ENCODE measurements at regions not wholly inside any gene's neighbourhood (a gene's known extent, or its start where the extent isn't known, plus 50 kb on each side); places are given as distances from the start of the nearest gene placed in this dataset.

DNA sequence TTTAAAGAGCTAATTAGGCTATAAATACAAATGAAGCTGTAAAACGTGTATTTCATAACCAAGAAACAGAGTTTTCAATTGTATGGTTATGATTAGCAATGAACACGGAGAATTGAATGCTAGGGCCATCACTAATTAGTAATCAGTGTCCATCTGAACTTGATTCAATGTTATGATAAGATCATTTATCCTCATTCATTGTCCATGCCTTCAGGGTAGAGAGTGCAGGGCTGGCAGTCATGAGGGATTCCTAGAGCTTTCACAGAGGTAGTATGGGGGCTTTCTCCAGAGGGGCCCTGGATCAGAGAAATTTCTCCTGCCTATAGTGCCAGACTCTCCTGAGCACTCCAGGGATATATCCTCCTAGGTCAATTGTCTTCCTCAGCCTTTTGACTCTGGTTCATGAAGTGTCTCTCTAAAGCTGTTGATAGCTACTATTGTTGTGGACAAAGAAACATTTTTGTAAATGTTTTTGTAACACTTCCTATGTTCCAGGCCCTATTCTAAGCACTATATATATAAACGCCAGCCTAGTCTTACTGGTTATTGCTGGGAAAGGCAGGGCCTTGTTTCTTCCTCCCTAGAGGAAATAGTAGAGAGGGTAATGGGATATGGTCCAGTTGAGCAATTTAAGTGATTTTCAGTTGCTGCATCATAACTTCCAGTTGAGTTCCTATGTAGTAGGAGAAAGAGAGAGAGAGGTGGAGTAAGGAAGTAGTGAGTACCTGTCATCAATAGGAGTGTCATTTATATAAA lies 249.0 kb downstream of the NFKBIZ start:
- no peaks in the 10 kb centered on the region for H3K27me3 ChIP-seq (ENCODE audit: low read depth)
- DNase-seq (no peak), ATAC-seq (no peak)
- H3K4me1 ChIP-seq, result peaks cover 3% of the 10 kb centered on the region
- intact Hi-C loops (cut with DNase I), result no loop called here
- no peak overlapping the region for H3K4me3 ChIP-seq
- no peaks in the 10 kb centered on the region for H3K9me3 ChIP-seq
- H3K36me3 ChIP-seq, result no peaks in the 10 kb centered on the region
- TF ChIP-seq, protein P1, sequence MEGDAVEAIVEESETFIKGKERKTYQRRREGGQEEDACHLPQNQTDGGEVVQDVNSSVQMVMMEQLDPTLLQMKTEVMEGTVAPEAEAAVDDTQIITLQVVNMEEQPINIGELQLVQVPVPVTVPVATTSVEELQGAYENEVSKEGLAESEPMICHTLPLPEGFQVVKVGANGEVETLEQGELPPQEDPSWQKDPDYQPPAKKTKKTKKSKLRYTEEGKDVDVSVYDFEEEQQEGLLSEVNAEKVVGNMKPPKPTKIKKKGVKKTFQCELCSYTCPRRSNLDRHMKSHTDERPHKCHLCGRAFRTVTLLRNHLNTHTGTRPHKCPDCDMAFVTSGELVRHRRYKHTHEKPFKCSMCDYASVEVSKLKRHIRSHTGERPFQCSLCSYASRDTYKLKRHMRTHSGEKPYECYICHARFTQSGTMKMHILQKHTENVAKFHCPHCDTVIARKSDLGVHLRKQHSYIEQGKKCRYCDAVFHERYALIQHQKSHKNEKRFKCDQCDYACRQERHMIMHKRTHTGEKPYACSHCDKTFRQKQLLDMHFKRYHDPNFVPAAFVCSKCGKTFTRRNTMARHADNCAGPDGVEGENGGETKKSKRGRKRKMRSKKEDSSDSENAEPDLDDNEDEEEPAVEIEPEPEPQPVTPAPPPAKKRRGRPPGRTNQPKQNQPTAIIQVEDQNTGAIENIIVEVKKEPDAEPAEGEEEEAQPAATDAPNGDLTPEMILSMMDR (IDR thresholded peaks at IDR 0.05), result no peak
- H3K27ac ChIP-seq, result no peak overlapping the region

DNA sequence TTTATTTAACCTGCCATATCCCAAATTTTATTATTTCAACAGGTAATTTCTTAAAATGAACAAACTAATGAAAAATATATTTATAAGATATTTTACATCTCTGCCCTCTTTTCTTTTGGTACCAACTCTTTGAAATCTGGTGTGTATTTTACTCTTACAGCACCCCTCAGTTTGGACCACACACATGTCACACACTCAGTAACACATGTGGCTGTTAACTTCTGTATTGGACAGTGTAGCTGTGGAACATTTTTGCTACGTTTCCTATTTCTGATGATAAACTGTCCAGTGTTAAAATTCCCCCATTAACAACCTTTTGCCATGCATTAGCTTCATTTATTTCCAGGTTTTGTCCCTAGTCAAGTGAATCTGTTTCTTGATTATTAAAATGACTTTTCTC lies 250.6 kb downstream of the NFKBIZ start:
- DNase-seq (no peak), ATAC-seq (no peak)
- intact Hi-C loops (cut with DNase I), result no loop called here
- H3K27ac ChIP-seq, result no peak overlapping the region
- H3K27me3 ChIP-seq (ENCODE audit: low read depth), result no peaks in the 10 kb centered on the region
- no peaks in the 10 kb centered on the region for H3K4me1 ChIP-seq
- H3K36me3 ChIP-seq, result no peaks in the 10 kb centered on the region
- TF ChIP-seq, protein P1 (IDR thresholded peaks at IDR 0.05), result no peak
- H3K4me3 ChIP-seq, result no peak overlapping the region
- no peaks in the 10 kb centered on the region for H3K9me3 ChIP-seq

DNA sequence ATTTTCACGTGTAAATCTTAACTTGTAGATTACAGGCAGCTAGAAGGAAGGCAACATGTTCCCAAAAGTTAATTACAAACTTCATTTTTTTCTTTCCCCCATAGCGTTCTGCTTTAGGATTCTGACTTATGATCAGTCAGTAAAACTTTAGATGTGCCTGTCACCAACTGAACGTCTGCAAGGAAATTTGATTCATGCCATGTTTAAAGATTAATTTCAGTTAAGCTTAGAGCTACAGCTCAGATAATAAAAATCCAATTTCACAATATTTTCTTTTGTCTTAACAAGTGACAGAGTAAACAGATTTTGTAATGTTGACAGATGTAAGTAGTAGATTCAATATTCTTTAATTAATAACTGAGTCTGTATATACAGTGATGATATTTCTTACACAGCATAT lies 253.1 kb downstream of the NFKBIZ start:
- Histone ChIP-seq H3K27me3 (ENCODE audit: low read depth) (no peaks in the 10 kb centered on the region), H3K9me3 (no peaks in the 10 kb centered on the region), H3K4me1 (no peaks in the 10 kb centered on the region), H3K36me3 (no peaks in the 10 kb centered on the region), H3K4me3 (no peak overlapping the region), H3K27ac (no peak overlapping the region)
- intact Hi-C loops (cut with DNase I), result no loop called here
- TF ChIP-seq, protein P1 (IDR thresholded peaks at IDR 0.05), result no peak
- ATAC-seq, result no peak
- no peak for DNase-seq

DNA sequence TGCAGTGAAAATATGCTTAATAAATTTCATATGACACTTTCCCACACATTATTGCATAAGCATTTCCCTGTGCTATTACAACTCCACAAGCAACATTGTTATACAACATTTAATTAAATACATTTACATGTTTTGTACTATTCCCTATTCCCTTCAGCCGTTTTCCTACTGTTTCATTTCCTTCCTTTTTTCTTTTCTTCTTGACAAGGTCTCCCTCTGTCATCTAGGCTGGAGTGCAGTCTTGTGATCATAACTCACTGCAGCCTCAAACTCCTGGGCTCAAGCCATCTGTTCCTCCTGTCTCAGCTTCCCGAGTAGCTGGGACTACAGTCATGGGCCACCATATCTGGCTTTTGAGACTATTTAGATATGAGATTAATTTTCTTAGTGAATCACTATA lies 254.7 kb downstream of the NFKBIZ start:
- intact Hi-C loops (cut with DNase I), result no loop called here
- TF ChIP-seq, protein P1 (IDR thresholded peaks at IDR 0.05), result no peak
- ATAC-seq, result no peak

DNA sequence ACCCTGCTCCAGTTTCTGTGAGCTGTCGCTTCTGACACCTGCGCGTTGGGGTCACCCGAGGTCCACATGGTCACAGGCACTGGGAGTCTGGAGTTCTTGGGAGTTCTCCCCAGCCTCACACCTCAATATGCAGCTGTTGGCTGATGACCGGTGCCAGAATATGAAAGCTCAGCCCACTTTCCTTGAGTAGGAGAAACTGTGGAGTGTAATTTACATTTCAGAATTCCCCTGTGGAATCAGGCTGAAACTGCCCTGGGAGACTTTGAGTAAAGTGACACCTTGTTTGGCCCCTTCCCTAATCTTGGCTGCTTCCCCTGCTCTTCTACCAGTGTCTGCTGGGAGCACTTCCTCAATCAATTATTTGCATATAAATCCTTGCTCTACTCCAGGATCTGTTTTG lies 255.9 kb downstream of the NFKBIZ start:
- DNase-seq (no peak), ATAC-seq (no peak)
- Histone ChIP-seq H3K4me1 (no peaks in the 10 kb centered on the region), H3K27me3 (ENCODE audit: low read depth) (no peaks in the 10 kb centered on the region), H3K27ac (no peak overlapping the region), H3K4me3 (no peak overlapping the region), H3K36me3 (no peaks in the 10 kb centered on the region), H3K9me3 (peaks cover 3% of the 10 kb centered on the region)
- TF ChIP-seq, protein P1 (IDR thresholded peaks at IDR 0.05), result no peak
- intact Hi-C loops (cut with DNase I), result no loop called here

More for the DNA sequence above, 254.7 kb downstream of the NFKBIZ start:
- H3K27ac ChIP-seq, result no peak overlapping the region
- H3K4me3 ChIP-seq, result no peak overlapping the region
- no peaks in the 10 kb centered on the region for H3K27me3 ChIP-seq (ENCODE audit: low read depth)
- no peaks in the 10 kb centered on the region for H3K4me1 ChIP-seq
- peaks cover 3% of the 10 kb centered on the region for H3K9me3 ChIP-seq
- DNase-seq, result no peak
- no peaks in the 10 kb centered on the region for H3K36me3 ChIP-seq
